GM19395 (cell line): ENCODE measurements at regions not wholly inside any gene's neighbourhood (a gene's known extent, or its start where the extent isn't known, plus 50 kb on each side); places are given as distances from the start of the nearest gene placed in this dataset.

ENCODE experiments used
- ATAC-seq: cut with Tn5 transposase; IDR thresholded peaks from one replicate; pipeline ENCODE4 v1.9.1; 2021; ENCODE audit warnings: mild to moderate bottlenecking, moderate library complexity; ENCODE audit not compliant: unreplicated experiment

GRCh38 chr14:96617635-96618034 is 115.5 kb downstream of the PAPOLA start:
- no peak for ATAC-seq

GRCh38 chr14:96622926-96623325 is 120.7 kb downstream of the PAPOLA start:
- no peak for ATAC-seq

- ATAC-seq, result no peak
Observed at GRCh38 chr14:96623676-96624484, 121.7 kb downstream of the PAPOLA start.

GRCh38 chr14:96624661-96625425 is 122.7 kb downstream of the PAPOLA start:
- no peak for ATAC-seq

- no peak for ATAC-seq
Observed at GRCh38 chr14:96625426-96625985, 123.3 kb downstream of the PAPOLA start.

GRCh38 chr14:96626121-96626768 is 124.1 kb downstream of the PAPOLA start:
- ATAC-seq, result no peak

GRCh38 chr14:96626916-96627315 is 124.7 kb downstream of the PAPOLA start:
- no peak for ATAC-seq

GRCh38 chr14:96627386-96627785 is 125.2 kb downstream of the PAPOLA start:
- no peak for ATAC-seq

GRCh38 chr14:96627811-96628775 is 125.9 kb downstream of the PAPOLA start:
- ATAC-seq, result no peak

- no peak for ATAC-seq
Observed at GRCh38 chr14:96629082-96629481, 126.9 kb downstream of the PAPOLA start.

GRCh38 chr14:96629558-96630222 is 127.5 kb downstream of the PAPOLA start:
- ATAC-seq, result no peak

- no peak for ATAC-seq
Observed at GRCh38 chr14:96630281-96630680, 128.1 kb downstream of the PAPOLA start.

- no peak for ATAC-seq
Observed at GRCh38 chr14:96631030-96631429, 128.8 kb downstream of the PAPOLA start.

- ATAC-seq, result no peak
Observed at GRCh38 chr14:96631621-96632362, 129.6 kb downstream of the PAPOLA start.

- no peak for ATAC-seq
Observed at GRCh38 chr14:96632363-96632758, 130.2 kb downstream of the PAPOLA start.

- ATAC-seq, result no peak
Observed at GRCh38 chr14:96633096-96633495, 130.9 kb downstream of the PAPOLA start.

- ATAC-seq, result no peak
Observed at GRCh38 chr14:96634481-96634880, 132.3 kb downstream of the PAPOLA start.

GRCh38 chr14:96634896-96635295 is 132.7 kb downstream of the PAPOLA start:
- ATAC-seq, result no peak

GRCh38 chr14:96635850-96636249 is 133.7 kb downstream of the PAPOLA start:
- no peak for ATAC-seq
